ENCODE measurements at regions not wholly inside any gene's neighbourhood (a gene's known extent, or its start where the extent isn't known, plus 50 kb on each side); places are given as distances from the start of the nearest gene placed in this dataset.
A peak's percentile ranks its signal among the peaks of the same experiment; 100 is the strongest.

- no peak for TF ChIP-seq ARHGAP35 (CRISPR knock-in tag; IDR thresholded peaks at IDR 0.05; ENCODE audit: borderline replicate concordance)
Observed at GRCh38 chr4:108395786-108396185, 224.6 kb upstream of the RPL34 start (continued).

GRCh38 chr4:108393890-108394472 lies 225.2 kb upstream of the LEF1 start:
- H2AFZ ChIP-seq (ENCODE audit: low read length) = no peak overlapping the region
- DNase-seq (ENCODE audit: low spot score) (no peak), FAIRE-seq (no peak), ATAC-seq (peak; percentile 74)
- H3K9me3 ChIP-seq (ENCODE audit: low read length) = no peaks in the 10 kb centered on the region
- in situ Hi-C loops (cut with HindIII; ENCODE audit: extremely low pct_ligation_motif_present, low pct_unique_long_range_greater_than_20kb) (no loop called here), intact Hi-C loops (cut with micrococcal nuclease; ENCODE audit: unreplicated experiment) (no loop called here)
- no peak overlapping the region for H3K27ac ChIP-seq (ENCODE audit: extremely low read length, insufficient read depth, low read length)
- H3K4me2 ChIP-seq (ENCODE audit: low read depth, low read length) = no peak overlapping the region
- H4K20me1 ChIP-seq (ENCODE audit: insufficient read depth, low read length) = no peaks in the 10 kb centered on the region
- no peaks in the 10 kb centered on the region for H3K27me3 ChIP-seq (ENCODE audit: control insufficient read depth in 1 of 2, insufficient read depth in 2 of 2, low read length in 2 of 2)
- 0% methylated on average over 1 of the region's 1 CpG for WGBS (ENCODE audit: low lambda C conversion rate)
- no TSS peak for BruUV-seq (replicated peaks)
- no peak overlapping the region for H3K4me3 ChIP-seq (replicated peaks in 1 of 3; ENCODE audit: insufficient read depth in 1 of 3, low read depth in 2 of 3, low read length in 3 of 3)
- CTCF ChIA-PET (ENCODE audit: low intra/inter-chr PET ratio, low total read pairs) = no interaction called here
- POLR2A ChIA-PET = no interaction called here
- no peaks in the 10 kb centered on the region for H3K79me2 ChIP-seq (ENCODE audit: insufficient read depth, low read length)
- no peak for TF ChIP-seq ZNF430 (CRISPR knock-in tag; IDR thresholded peaks at IDR 0.05)
- TF ChIP-seq ISX (CRISPR knock-in tag; conservative IDR thresholded peaks at IDR 0.05) = no peak
- TF ChIP-seq SNAPC5 (CRISPR knock-in tag; IDR thresholded peaks at IDR 0.05; ENCODE audit: borderline replicate concordance) = no peak
- no peak for TF ChIP-seq KAT2B (IDR thresholded peaks at IDR 0.05; ENCODE audit: borderline replicate concordance, low read depth, low read length)
- TF ChIP-seq E2F5 (CRISPR knock-in tag; conservative IDR thresholded peaks at IDR 0.05) = no peak
- no peak for TF ChIP-seq ZNF276 (CRISPR knock-in tag; IDR thresholded peaks at IDR 0.05; ENCODE audit: low read depth)
- no peak for TF ChIP-seq SIX4 (CRISPR knock-in tag; IDR thresholded peaks at IDR 0.05)
- TF ChIP-seq SMAD9 (CRISPR knock-in tag; IDR thresholded peaks at IDR 0.05) = no peak
- TF ChIP-seq ZFP82 (CRISPR knock-in tag; IDR thresholded peaks at IDR 0.05; ENCODE audit: borderline replicate concordance) = no peak
- no peak for TF ChIP-seq MAFF (IDR thresholded peaks at IDR 0.05; ENCODE audit: low read depth, low read length)
- TF ChIP-seq FIP1L1 (IDR thresholded peaks at IDR 0.05; ENCODE audit: borderline replicate concordance, insufficient read depth, low read depth, low read length) = no peak
- TF ChIP-seq TRIM22 (IDR thresholded peaks at IDR 0.05) = no peak
- no peak for TF ChIP-seq CEBPB (IDR thresholded peaks at IDR 0.05; ENCODE audit: borderline replicate concordance, low read depth, low read length)
- TF ChIP-seq HNRNPUL1 (IDR thresholded peaks at IDR 0.05; ENCODE audit: low read depth, low read length) = no peak
- TF ChIP-seq ZNF354B (CRISPR knock-in tag; IDR thresholded peaks at IDR 0.05) = no peak
- H3K9ac ChIP-seq (ENCODE audit: insufficient read depth, low read depth, low read length) = no peak overlapping the region
- no peaks in the 10 kb centered on the region for H3K36me3 ChIP-seq (replicated peaks in 1 of 2; ENCODE audit: control insufficient read depth in 1 of 2, insufficient read depth in 2 of 2, low read length in 2 of 2)
- H3K4me1 ChIP-seq (ENCODE audit: insufficient read depth, low read length) = no peaks in the 10 kb centered on the region
